ENCODE measurements at regions not wholly inside any gene's neighbourhood (a gene's known extent, or its start where the extent isn't known, plus 50 kb on each side); places are given as distances from the start of the nearest gene placed in this dataset.

DNA sequence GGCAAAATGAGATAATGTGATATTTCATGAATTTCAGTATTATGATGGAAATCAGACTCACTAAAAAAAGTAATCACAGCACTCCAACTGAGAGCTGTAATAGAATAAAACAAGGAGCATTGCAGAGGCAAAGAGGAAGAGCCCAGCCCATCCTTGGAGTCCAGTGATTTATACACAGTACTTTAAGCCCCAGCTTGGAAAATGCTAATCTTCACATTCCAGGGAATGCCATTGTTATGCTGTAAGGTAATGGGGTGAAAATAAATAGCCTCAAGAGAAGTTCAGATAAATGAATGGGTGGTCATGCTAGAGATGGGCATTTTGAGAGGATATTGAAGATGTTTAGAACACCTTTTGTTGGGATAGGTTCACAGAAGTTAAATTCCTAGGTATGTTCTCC is 190.3 kb upstream of the TAPT1 start:
- TF ChIP-seq, protein P1, sequence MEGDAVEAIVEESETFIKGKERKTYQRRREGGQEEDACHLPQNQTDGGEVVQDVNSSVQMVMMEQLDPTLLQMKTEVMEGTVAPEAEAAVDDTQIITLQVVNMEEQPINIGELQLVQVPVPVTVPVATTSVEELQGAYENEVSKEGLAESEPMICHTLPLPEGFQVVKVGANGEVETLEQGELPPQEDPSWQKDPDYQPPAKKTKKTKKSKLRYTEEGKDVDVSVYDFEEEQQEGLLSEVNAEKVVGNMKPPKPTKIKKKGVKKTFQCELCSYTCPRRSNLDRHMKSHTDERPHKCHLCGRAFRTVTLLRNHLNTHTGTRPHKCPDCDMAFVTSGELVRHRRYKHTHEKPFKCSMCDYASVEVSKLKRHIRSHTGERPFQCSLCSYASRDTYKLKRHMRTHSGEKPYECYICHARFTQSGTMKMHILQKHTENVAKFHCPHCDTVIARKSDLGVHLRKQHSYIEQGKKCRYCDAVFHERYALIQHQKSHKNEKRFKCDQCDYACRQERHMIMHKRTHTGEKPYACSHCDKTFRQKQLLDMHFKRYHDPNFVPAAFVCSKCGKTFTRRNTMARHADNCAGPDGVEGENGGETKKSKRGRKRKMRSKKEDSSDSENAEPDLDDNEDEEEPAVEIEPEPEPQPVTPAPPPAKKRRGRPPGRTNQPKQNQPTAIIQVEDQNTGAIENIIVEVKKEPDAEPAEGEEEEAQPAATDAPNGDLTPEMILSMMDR (IDR thresholded peaks at IDR 0.05): no peak
- TF ChIP-seq EP300 (IDR thresholded peaks at IDR 0.05; ENCODE audit: low read depth): no peak

Measured in transverse colon (tissue), 3 donors.